H1 (cell line): ENCODE measurements at regions not wholly inside any gene's neighbourhood (a gene's known extent, or its start where the extent isn't known, plus 50 kb on each side); places are given as distances from the start of the nearest gene placed in this dataset.

Experiments
- BRCA1 ChIP-seq: IDR thresholded peaks from 2 replicates; pipeline ENCODE4 v1.6.1; 2012; ENCODE audit warnings: low read depth, low read length, improper control_type of control experiment
- CTCF ChIP-seq, 3 experiments: IDR thresholded peaks; 1 replicate in 2 of 3; 2 replicates in 1 of 3; pipeline versions ENCODE4 v1.5.1 to v1.6.1; 2011; ENCODE audit warnings: low read length in 3 of 3, mild to moderate bottlenecking in 3 of 3, inconsistent platforms in 2 of 3, low read depth in 1 of 3, moderate library complexity in 1 of 3; ENCODE audit not compliant: insufficient read depth in 1 of 3; ENCODE audit errors: control extremely low read depth in 1 of 3
- HDAC6 ChIP-seq: IDR thresholded peaks from one replicate; pipeline ENCODE4 v1.7.1; 2012; ENCODE audit warnings: low read depth, mild to moderate bottlenecking, inconsistent platforms, low read length, moderate library complexity
- ZNF274 ChIP-seq: IDR thresholded peaks from 2 replicates; pipeline ENCODE4 v1.7.0; 2012; ENCODE audit warnings: low read length, borderline replicate concordance; ENCODE audit errors: extremely low read depth

- no peak for TF ChIP-seq CTCF (IDR thresholded peaks at IDR 0.05; ENCODE audit: control extremely low read depth in 1 of 3, insufficient read depth in 1 of 3, low read depth in 1 of 3, low read length in 3 of 3)
- TF ChIP-seq ZNF274: no peak
- no peak for TF ChIP-seq HDAC6
- TF ChIP-seq BRCA1: no peak
These were observed 56.1 kb upstream of the PRR23C start (continued) for GRCh38 chr3:139100821-139101220.
